Embryonic facial prominence (tissue), 1 donor: ENCODE measurements at regions not wholly inside any gene's neighbourhood (a gene's known extent, or its start where the extent isn't known, plus 50 kb on each side); places are given as distances from the start of the nearest gene placed in this dataset.

Source experiments
- DNase-seq: peaks from one replicate; pipeline ENCODE4 v3.0.0-alpha.2; 2016; ENCODE audit errors: extremely low spot score

- DNase-seq = no peak
These were observed 50.2 kb upstream of the VTCN1 start for GRCh38 chr1:117260761-117261423.
